IPS-20b (cell line): ENCODE measurements at regions not wholly inside any gene's neighbourhood (a gene's known extent, or its start where the extent isn't known, plus 50 kb on each side); places are given as distances from the start of the nearest gene placed in this dataset.

ENCODE experiments used
- H3K27ac ChIP-seq: one replicate; pipeline ENCODE4 v1.5.1; 2013; ENCODE audit warnings: low read length
- H3K27me3 ChIP-seq: 2 replicates; pipeline ENCODE4 v1.6.1; 2013; ENCODE audit warnings: mild to moderate bottlenecking, low read length, inconsistent platforms; ENCODE audit not compliant: insufficient read depth
- H3K36me3 ChIP-seq: 2 replicates; pipeline ENCODE4 v1.6.1; 2013; ENCODE audit warnings: low read depth, mild to moderate bottlenecking, inconsistent platforms, low read length, moderate library complexity; ENCODE audit not compliant: insufficient read depth
- H3K4me1 ChIP-seq: 2 replicates; pipeline ENCODE4 v1.6.1; 2013; ENCODE audit warnings: mild to moderate bottlenecking, control low read depth, inconsistent platforms, low read length, moderate library complexity; ENCODE audit not compliant: insufficient read depth
- H3K4me3 ChIP-seq: 2 replicates; pipeline ENCODE4 v1.5.1; 2013; ENCODE audit warnings: mild to moderate bottlenecking, low read length, inconsistent platforms
- H3K9ac ChIP-seq: 2 replicates; pipeline ENCODE4 v1.6.1; 2013; ENCODE audit warnings: low read depth, mild to moderate bottlenecking, inconsistent platforms, low read length, moderate library complexity
- H3K9me3 ChIP-seq: 2 replicates; pipeline ENCODE4 v1.6.1; 2013; ENCODE audit warnings: mild to moderate bottlenecking, low read depth, low read length, inconsistent platforms; ENCODE audit not compliant: insufficient read depth

- no peaks in the 10 kb centered on the region for H3K27me3 ChIP-seq
- no peaks in the 10 kb centered on the region for H3K36me3 ChIP-seq
- H3K27ac ChIP-seq = no peak overlapping the region
- H3K4me1 ChIP-seq = no peaks in the 10 kb centered on the region
- no peaks in the 10 kb centered on the region for H3K9me3 ChIP-seq
- H3K4me3 ChIP-seq = no peak overlapping the region
- no peak overlapping the region for H3K9ac ChIP-seq
Measured at GRCh38 chr5:117945258-117945657, 1043.1 kb downstream of the DTWD2 start.

GRCh38 chr5:117943541-117943940, 1044.8 kb downstream of the DTWD2 start:
- Histone ChIP-seq H3K27me3 (no peaks in the 10 kb centered on the region), H3K4me1 (no peaks in the 10 kb centered on the region), H3K27ac (no peak overlapping the region), H3K9me3 (no peaks in the 10 kb centered on the region), H3K9ac (no peak overlapping the region), H3K4me3 (no peak overlapping the region), H3K36me3 (no peaks in the 10 kb centered on the region)

GRCh38 chr5:117942861-117943519, 1045.4 kb downstream of the DTWD2 start:
- Histone ChIP-seq H3K36me3 (no peaks in the 10 kb centered on the region), H3K4me1 (no peaks in the 10 kb centered on the region), H3K9ac (no peak overlapping the region), H3K4me3 (no peak overlapping the region), H3K27ac (no peak overlapping the region), H3K9me3 (no peaks in the 10 kb centered on the region), H3K27me3 (no peaks in the 10 kb centered on the region)

- no peak overlapping the region for H3K9ac ChIP-seq
- H3K4me1 ChIP-seq = no peaks in the 10 kb centered on the region
- H3K9me3 ChIP-seq = no peaks in the 10 kb centered on the region
- H3K27ac ChIP-seq = no peak overlapping the region
- H3K4me3 ChIP-seq = no peak overlapping the region
- H3K36me3 ChIP-seq = no peaks in the 10 kb centered on the region
- H3K27me3 ChIP-seq = no peaks in the 10 kb centered on the region
Measured at GRCh38 chr5:117893211-117893610, 1095.1 kb downstream of the DTWD2 start.

GRCh38 chr5:117892360-117892759, 1096.0 kb downstream of the DTWD2 start:
- H3K36me3 ChIP-seq = no peaks in the 10 kb centered on the region
- H3K27me3 ChIP-seq = no peaks in the 10 kb centered on the region
- no peak overlapping the region for H3K27ac ChIP-seq
- no peaks in the 10 kb centered on the region for H3K9me3 ChIP-seq
- no peaks in the 10 kb centered on the region for H3K4me1 ChIP-seq
- H3K9ac ChIP-seq = no peak overlapping the region
- H3K4me3 ChIP-seq = no peak overlapping the region

- Histone ChIP-seq H3K4me1 (no peaks in the 10 kb centered on the region), H3K36me3 (no peaks in the 10 kb centered on the region), H3K4me3 (no peak overlapping the region), H3K9ac (no peak overlapping the region), H3K27me3 (no peaks in the 10 kb centered on the region), H3K9me3 (no peaks in the 10 kb centered on the region), H3K27ac (no peak overlapping the region)
Measured at GRCh38 chr5:117889596-117889995, 1098.8 kb downstream of the DTWD2 start.

GRCh38 chr5:117888688-117889087, 1099.7 kb downstream of the DTWD2 start:
- no peak overlapping the region for H3K9ac ChIP-seq
- no peaks in the 10 kb centered on the region for H3K36me3 ChIP-seq
- no peaks in the 10 kb centered on the region for H3K27me3 ChIP-seq
- no peak overlapping the region for H3K27ac ChIP-seq
- no peaks in the 10 kb centered on the region for H3K9me3 ChIP-seq
- H3K4me3 ChIP-seq = no peak overlapping the region
- no peaks in the 10 kb centered on the region for H3K4me1 ChIP-seq

- no peak overlapping the region for H3K4me3 ChIP-seq
- H3K27me3 ChIP-seq = no peaks in the 10 kb centered on the region
- no peaks in the 10 kb centered on the region for H3K4me1 ChIP-seq
- no peaks in the 10 kb centered on the region for H3K36me3 ChIP-seq
- no peak overlapping the region for H3K9ac ChIP-seq
- no peak overlapping the region for H3K27ac ChIP-seq
- no peaks in the 10 kb centered on the region for H3K9me3 ChIP-seq
Measured at GRCh38 chr5:117881426-117882230, 1106.7 kb downstream of the DTWD2 start.

- H3K27me3 ChIP-seq = no peaks in the 10 kb centered on the region
- no peak overlapping the region for H3K9ac ChIP-seq
- H3K27ac ChIP-seq = no peak overlapping the region
- no peaks in the 10 kb centered on the region for H3K4me1 ChIP-seq
- no peak overlapping the region for H3K4me3 ChIP-seq
- no peaks in the 10 kb centered on the region for H3K9me3 ChIP-seq
- H3K36me3 ChIP-seq = no peaks in the 10 kb centered on the region
Measured at GRCh38 chr5:117880932-117881331, 1107.4 kb downstream of the DTWD2 start.

GRCh38 chr5:117877731-117878130, 1110.6 kb downstream of the DTWD2 start:
- Histone ChIP-seq H3K27me3 (no peaks in the 10 kb centered on the region), H3K27ac (no peak overlapping the region), H3K4me3 (no peak overlapping the region), H3K4me1 (no peaks in the 10 kb centered on the region; the same call in 1 of the 2 replicates), H3K9ac (no peak overlapping the region), H3K36me3 (no peaks in the 10 kb centered on the region), H3K9me3 (no peaks in the 10 kb centered on the region)

GRCh38 chr5:117872798-117873368, 1115.5 kb downstream of the DTWD2 start:
- Histone ChIP-seq H3K4me3 (no peak overlapping the region), H3K9me3 (no peaks in the 10 kb centered on the region), H3K27ac (no peak overlapping the region), H3K36me3 (no peaks in the 10 kb centered on the region), H3K27me3 (no peaks in the 10 kb centered on the region), H3K4me1 (no peaks in the 10 kb centered on the region; the same call in 1 of the 2 replicates), H3K9ac (no peak overlapping the region)

- Histone ChIP-seq H3K9ac (no peak overlapping the region), H3K27ac (no peak overlapping the region), H3K27me3 (no peaks in the 10 kb centered on the region), H3K4me3 (no peak overlapping the region), H3K4me1 (no peaks in the 10 kb centered on the region; the same call in 1 of the 2 replicates), H3K36me3 (no peaks in the 10 kb centered on the region), H3K9me3 (no peaks in the 10 kb centered on the region)
Measured at GRCh38 chr5:117869596-117869995, 1118.8 kb downstream of the DTWD2 start.
